ENCODE measurements at regions not wholly inside any gene's neighbourhood (a gene's known extent, or its start where the extent isn't known, plus 50 kb on each side); places are given as distances from the start of the nearest gene placed in this dataset.

DNA sequence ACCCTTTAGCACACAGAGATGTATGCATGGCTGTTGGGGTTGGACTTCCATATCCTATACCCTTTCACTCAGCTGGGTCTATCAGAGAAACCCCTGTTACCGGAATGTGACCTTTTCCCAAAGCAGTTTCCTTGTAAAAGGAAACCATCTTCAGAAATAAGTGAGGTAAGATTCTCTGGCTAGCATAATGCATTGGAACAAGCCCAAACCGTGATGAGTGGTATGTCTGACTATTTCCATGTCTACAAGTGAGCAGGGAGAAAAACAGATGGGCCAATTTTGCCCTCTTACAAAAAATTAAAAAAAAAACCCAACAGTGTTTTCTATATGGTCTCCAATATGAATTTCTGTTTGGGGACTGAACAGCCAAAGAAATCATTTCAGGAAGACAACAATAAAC, 283.9 kb downstream of the SMARCA1 start:
- TF ChIP-seq, protein P1, sequence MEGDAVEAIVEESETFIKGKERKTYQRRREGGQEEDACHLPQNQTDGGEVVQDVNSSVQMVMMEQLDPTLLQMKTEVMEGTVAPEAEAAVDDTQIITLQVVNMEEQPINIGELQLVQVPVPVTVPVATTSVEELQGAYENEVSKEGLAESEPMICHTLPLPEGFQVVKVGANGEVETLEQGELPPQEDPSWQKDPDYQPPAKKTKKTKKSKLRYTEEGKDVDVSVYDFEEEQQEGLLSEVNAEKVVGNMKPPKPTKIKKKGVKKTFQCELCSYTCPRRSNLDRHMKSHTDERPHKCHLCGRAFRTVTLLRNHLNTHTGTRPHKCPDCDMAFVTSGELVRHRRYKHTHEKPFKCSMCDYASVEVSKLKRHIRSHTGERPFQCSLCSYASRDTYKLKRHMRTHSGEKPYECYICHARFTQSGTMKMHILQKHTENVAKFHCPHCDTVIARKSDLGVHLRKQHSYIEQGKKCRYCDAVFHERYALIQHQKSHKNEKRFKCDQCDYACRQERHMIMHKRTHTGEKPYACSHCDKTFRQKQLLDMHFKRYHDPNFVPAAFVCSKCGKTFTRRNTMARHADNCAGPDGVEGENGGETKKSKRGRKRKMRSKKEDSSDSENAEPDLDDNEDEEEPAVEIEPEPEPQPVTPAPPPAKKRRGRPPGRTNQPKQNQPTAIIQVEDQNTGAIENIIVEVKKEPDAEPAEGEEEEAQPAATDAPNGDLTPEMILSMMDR (IDR thresholded peaks at IDR 0.05; ENCODE audit: insufficient read depth, low read depth, low read length), result no peak
- no peak for DNase-seq (ENCODE audit: low read depth)
- no peak overlapping the region for H3K4me3 ChIP-seq (ENCODE audit: low read depth, low read length)

DNA sequence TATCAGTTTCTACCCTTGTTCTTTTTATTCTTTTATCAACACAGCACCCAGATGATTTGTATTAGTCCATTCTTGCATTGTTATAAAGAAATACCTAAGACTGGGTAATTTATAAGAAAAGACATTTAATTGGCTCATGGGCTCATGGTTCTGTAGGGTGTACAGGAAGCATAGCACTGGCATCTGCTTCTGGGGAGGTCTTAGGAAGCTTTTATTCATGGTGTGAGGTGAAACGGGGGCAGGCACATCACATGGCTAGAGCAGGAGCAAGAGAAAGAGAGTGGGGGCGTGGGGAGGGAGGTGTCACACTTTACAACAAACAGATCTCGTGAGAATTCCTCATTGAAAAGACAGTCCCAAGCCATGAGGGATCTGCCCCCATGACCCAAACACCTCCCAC, 285.3 kb downstream of the SMARCA1 start:
- TF ChIP-seq, protein P1 (IDR thresholded peaks at IDR 0.05; ENCODE audit: insufficient read depth, low read depth, low read length), result no peak
- DNase-seq (ENCODE audit: low read depth), result no peak
- H3K4me3 ChIP-seq (ENCODE audit: low read depth, low read length), result no peak overlapping the region

DNA sequence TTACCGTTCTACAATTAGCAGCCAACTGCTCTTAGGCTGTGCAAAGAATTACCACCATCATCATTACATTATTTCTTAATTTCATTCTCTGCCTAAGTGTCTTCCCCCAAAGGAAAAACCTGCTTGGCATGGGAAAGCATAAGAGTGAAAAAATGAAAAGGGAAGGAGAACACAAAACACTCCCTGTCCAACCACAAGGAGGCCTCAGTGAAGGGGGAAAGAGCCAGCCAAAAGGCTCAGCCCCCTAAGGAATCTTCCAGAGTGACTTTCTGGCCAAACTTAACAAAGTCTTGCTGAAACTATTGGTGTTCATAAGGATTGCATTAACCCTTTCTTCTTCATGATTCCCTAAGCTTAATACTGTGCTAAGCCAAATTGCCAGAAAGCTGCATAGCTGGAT, 287.4 kb downstream of the SMARCA1 start:
- TF ChIP-seq, protein P1 (IDR thresholded peaks at IDR 0.05; ENCODE audit: insufficient read depth, low read depth, low read length), result no peak
- H3K4me3 ChIP-seq (ENCODE audit: low read depth, low read length), result no peak overlapping the region
- no peak for DNase-seq (ENCODE audit: low read depth)

DNA sequence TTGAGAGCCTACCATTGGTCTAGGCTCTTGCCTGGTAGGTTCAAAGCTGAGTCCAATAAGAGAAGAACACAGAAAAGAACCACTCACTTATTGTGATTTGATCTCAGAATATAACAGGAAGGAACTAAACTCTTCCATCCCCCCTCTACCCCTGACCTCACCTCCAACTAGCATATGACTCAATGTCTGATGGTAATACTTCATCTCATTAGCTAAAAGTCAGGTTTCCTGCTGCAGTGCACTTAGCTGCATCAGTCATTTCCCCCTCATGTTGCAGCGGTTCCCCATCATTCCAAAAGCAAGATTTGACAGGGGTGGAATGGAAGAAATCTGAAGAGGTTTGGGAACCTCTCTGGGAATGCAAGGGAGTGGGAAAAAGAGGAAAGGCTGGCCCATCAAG, 289.5 kb downstream of the SMARCA1 start:
- DNase-seq (ENCODE audit: low read depth), result no peak
- no peak overlapping the region for H3K4me3 ChIP-seq (ENCODE audit: low read depth, low read length)
- TF ChIP-seq, protein P1 (IDR thresholded peaks at IDR 0.05; ENCODE audit: insufficient read depth, low read depth, low read length), result no peak

DNA sequence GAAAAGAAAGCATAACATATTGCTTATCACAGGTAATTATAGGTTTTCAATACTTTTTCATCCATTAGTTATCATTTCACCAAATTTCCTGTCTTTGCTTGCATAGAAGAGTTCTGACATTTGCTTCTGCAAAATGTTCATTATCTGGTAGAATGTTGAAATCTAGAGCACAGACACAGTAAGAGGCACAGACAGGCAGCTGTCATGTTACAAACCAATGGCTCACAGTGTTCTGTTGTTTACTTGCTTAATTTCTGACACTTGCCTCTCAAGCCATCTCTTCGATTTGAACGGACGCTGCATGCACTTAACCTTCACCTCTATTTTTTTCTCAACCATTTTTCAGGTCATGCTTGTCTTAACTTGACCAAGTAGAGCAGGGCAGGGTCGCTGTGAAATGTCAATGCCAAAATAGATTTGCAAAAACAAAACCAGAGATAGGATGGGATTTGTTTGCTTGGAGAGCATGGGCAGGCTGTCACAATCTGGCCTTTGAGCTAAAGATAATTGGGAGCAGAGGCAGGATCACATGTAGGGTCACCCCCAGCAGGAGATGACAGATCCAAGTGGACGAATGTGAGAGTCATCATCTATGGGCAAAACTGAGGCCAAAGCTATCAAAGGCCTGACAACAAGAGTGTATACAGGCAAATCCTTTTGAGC, 292.3 kb downstream of the SMARCA1 start:
- TF ChIP-seq, protein P1 (IDR thresholded peaks at IDR 0.05; ENCODE audit: insufficient read depth, low read depth, low read length), result no peak
- no peak for DNase-seq (ENCODE audit: low read depth)
- no peak overlapping the region for H3K4me3 ChIP-seq (ENCODE audit: low read depth, low read length)

DNA sequence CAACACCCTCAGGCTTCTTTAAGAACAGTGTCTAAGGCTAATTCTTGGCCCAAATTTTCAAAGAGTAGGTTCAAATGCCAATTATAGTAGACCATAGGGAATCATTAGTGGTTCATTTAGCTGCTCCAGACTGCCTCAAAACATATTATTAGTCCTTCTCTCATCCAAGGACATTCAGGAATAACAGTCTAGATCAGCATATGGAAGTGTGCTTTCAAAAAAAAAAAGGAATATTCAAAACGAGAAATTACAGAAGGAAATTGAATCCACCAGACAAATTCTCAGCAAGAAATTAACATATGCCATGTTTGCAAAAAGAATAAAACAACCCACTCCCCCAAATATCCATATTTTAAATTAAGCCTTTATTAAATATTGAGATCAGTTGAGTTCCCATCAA, 293.1 kb downstream of the SMARCA1 start:
- TF ChIP-seq, protein P1 (IDR thresholded peaks at IDR 0.05; ENCODE audit: insufficient read depth, low read depth, low read length), result no peak
- DNase-seq (ENCODE audit: low read depth), result no peak
- no peak overlapping the region for H3K4me3 ChIP-seq (ENCODE audit: low read depth, low read length)

DNA sequence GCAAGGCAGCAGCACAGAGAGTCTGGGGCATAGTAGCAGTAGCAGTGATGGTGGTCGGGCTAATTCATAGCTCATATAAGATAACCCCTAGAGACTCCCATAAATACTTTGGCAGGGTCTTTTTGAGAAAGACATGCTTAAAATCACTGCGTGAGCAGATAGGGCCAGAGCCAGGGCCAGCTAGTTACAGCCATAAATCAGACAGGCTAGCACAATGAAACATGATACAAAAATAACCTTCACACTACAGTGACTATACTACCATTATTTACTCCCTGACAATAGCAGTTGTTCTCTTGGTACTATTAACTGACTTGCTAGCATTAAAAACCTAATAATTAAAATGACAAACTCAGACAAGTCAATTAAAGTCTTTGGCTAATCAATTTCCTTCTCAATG, 295.9 kb downstream of the SMARCA1 start:
- H3K4me3 ChIP-seq (ENCODE audit: low read depth, low read length), result no peak overlapping the region
- no peak for DNase-seq (ENCODE audit: low read depth)
- TF ChIP-seq, protein P1 (IDR thresholded peaks at IDR 0.05; ENCODE audit: insufficient read depth, low read depth, low read length), result no peak

Data from fibroblast of villous mesenchyme (primary cell).